LNCAP (cell line): ENCODE measurements at regions not wholly inside any gene's neighbourhood (a gene's known extent, or its start where the extent isn't known, plus 50 kb on each side); places are given as distances from the start of the nearest gene placed in this dataset.

Source experiments
- CTCF ChIP-seq: fragments of 450-650 bp; IDR thresholded peaks from 2 replicates; pipeline ENCODE4 v1.5.1; 2017; ENCODE audit warnings: mild to moderate bottlenecking

GRCh38 chr6:90809035-90809434 lies 222.2 kb upstream of the MAP3K7 start:
- no peak for TF ChIP-seq CTCF

GRCh38 chr6:90807791-90808701 lies 221.2 kb upstream of the MAP3K7 start:
- no peak for TF ChIP-seq CTCF

GRCh38 chr6:90805619-90806155 lies 218.8 kb upstream of the MAP3K7 start:
- TF ChIP-seq CTCF, result no peak

- no peak for TF ChIP-seq CTCF
These were observed 217.1 kb upstream of the MAP3K7 start for GRCh38 chr6:90803956-90804355.

GRCh38 chr6:90795078-90795477 lies 208.2 kb upstream of the MAP3K7 start:
- TF ChIP-seq CTCF, result no peak

GRCh38 chr6:90793771-90794170 lies 206.9 kb upstream of the MAP3K7 start:
- no peak for TF ChIP-seq CTCF

- TF ChIP-seq CTCF, result no peak
These were observed 203.8 kb upstream of the MAP3K7 start for GRCh38 chr6:90790696-90791095.
